Sigmoid colon (tissue), 4 donors: ENCODE measurements at regions not wholly inside any gene's neighbourhood (a gene's known extent, or its start where the extent isn't known, plus 50 kb on each side); places are given as distances from the start of the nearest gene placed in this dataset.

ENCODE experiments used
- EP300 ChIP-seq, 4 donors: sonication (generic); formaldehyde crosslinking; IDR thresholded peaks; one replicate each; pipeline ENCODE4 v1.6.1; 2017; ENCODE audit warnings: antibody characterized with exemption in 4 of 4
- POLR2A ChIP-seq, 2 donors: fragments of 450-650 bp; IDR thresholded peaks; one replicate each; pipeline ENCODE4 v1.6.1; 2016; ENCODE audit warnings: antibody characterized with exemption in 2 of 2, mild to moderate bottlenecking in 2 of 2, moderate library complexity in 2 of 2
- TF ChIP-seq, protein P1 (sequence below), 4 experiments: fragments of 450-650 bp in 3 of 4; fragments of 200-600 bp in 1 of 4; IDR thresholded peaks; one replicate each; pipeline ENCODE4 v1.5.1; 2016 to 2019; ENCODE audit warnings: antibody characterized with exemption in 4 of 4, mild to moderate bottlenecking in 3 of 4, moderate library complexity in 2 of 4

DNA sequence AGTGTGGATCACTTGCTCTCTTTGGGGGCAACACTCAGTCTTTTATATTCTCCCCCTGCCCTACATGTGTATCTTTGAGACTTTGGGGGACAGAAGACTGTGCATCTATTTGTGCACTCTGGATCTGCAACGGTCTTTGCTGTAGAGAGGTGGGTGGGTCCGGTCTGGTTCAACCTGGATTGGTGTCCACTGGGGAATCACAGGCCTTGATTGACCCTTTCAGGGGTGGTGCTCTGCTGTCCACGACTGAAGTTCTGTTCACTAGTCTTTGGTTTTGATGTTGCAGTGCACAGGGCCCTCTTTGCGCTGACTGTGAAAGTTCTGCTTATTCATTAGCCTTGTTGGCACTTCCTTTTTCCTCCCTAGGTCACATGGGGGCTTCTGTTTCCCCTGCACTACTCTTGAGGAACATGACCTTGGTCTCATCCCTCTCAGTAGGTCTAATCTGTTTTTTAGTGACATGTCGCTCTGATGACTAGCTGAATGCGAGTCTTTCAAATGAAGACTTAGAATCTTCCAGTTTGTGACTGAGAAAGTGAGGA, 284.2 kb downstream of the SV2B start:
- TF ChIP-seq, protein P1, sequence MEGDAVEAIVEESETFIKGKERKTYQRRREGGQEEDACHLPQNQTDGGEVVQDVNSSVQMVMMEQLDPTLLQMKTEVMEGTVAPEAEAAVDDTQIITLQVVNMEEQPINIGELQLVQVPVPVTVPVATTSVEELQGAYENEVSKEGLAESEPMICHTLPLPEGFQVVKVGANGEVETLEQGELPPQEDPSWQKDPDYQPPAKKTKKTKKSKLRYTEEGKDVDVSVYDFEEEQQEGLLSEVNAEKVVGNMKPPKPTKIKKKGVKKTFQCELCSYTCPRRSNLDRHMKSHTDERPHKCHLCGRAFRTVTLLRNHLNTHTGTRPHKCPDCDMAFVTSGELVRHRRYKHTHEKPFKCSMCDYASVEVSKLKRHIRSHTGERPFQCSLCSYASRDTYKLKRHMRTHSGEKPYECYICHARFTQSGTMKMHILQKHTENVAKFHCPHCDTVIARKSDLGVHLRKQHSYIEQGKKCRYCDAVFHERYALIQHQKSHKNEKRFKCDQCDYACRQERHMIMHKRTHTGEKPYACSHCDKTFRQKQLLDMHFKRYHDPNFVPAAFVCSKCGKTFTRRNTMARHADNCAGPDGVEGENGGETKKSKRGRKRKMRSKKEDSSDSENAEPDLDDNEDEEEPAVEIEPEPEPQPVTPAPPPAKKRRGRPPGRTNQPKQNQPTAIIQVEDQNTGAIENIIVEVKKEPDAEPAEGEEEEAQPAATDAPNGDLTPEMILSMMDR (IDR thresholded peaks at IDR 0.05): no peak
- TF ChIP-seq EP300 (IDR thresholded peaks at IDR 0.05) (no peak), POLR2A (IDR thresholded peaks at IDR 0.05) (no peak)
